Prostate gland (tissue), 2 donors: ENCODE measurements at regions not wholly inside any gene's neighbourhood (a gene's known extent, or its start where the extent isn't known, plus 50 kb on each side); places are given as distances from the start of the nearest gene placed in this dataset.

Source experiments
- DNase-seq: peaks from one replicate; pipeline ENCODE4 v3.0.0-alpha.2; 2019; ENCODE audit warnings: low spot score
- H3K27ac ChIP-seq, 2 donors: fragments of 200-600 bp; sonication (generic); 2 replicates each; pipeline ENCODE4 v1.5.1; 2017 to 2019
- H3K27me3 ChIP-seq: fragments of 200-600 bp; sonication (generic); replicated peaks from 2 replicates; pipeline ENCODE4 v1.5.1; 2019; ENCODE audit not compliant: insufficient read depth
- H3K36me3 ChIP-seq, 2 donors: fragments of 200-600 bp; sonication (generic); 1 replicate in 1 of 2; 2 replicates in 1 of 2; pipeline versions ENCODE4 v1.5.1 to v1.8.1; 2017 to 2019
- H3K4me1 ChIP-seq: fragments of 200-600 bp; sonication (generic); replicated peaks from 2 replicates; pipeline ENCODE4 v1.5.1; 2019
- H3K4me3 ChIP-seq, 2 donors: fragments of 200-600 bp; sonication (generic); 2 replicates each; pipeline ENCODE4 v1.5.1; 2017 to 2019
- H3K9me3 ChIP-seq: fragments of 200-600 bp; sonication (generic); 2 replicates; pipeline ENCODE4 v1.5.1; 2017
- CTCF ChIP-seq, 4 experiments: fragments of 200-600 bp in 2 of 4; fragments of 450-650 bp in 2 of 4; sonication (generic) in 2 of 4; IDR thresholded peaks; 1 replicate in 3 of 4; 2 replicates in 1 of 4; pipeline ENCODE4 v1.5.1; 2016 to 2019; ENCODE audit warnings: antibody characterized with exemption in 4 of 4, mild to moderate bottlenecking in 2 of 4, moderate library complexity in 2 of 4
- POLR2A ChIP-seq: fragments of 450-650 bp; IDR thresholded peaks from one replicate; pipeline ENCODE4 v1.6.1; 2016; ENCODE audit warnings: antibody characterized with exemption, mild to moderate bottlenecking
- POLR2AphosphoS5 ChIP-seq: sonication (generic); formaldehyde crosslinking; IDR thresholded peaks from one replicate; pipeline ENCODE4 v1.6.1; 2017; ENCODE audit warnings: antibody characterized with exemption
- WGBS: methylation state at CpG from one replicate; pipeline ENCODE4 v1.1.5; 2018; 5-methylcytosine and 5-hydroxymethylcytosine counted together
- intact Hi-C: fragments of 100-400 bp; cut with DNase I; formaldehyde crosslinking; loops from one replicate; pipeline ENCODE4 v1.14.2; 2022

GRCh38 chr9:13330396-13331004, 51.0 kb upstream of the MPDZ start:
- 92% methylated on average over 1 of the region's 1 CpG for WGBS
- TF ChIP-seq POLR2A (no peak), CTCF (IDR thresholded peaks at IDR 0.05) (no peak), POLR2AphosphoS5 (no peak)
- no peak overlapping the region for H3K27ac ChIP-seq
- no peak overlapping the region for H3K4me3 ChIP-seq
- no peak for DNase-seq
- intact Hi-C loops = no loop called here
- H3K9me3 ChIP-seq = no peaks in the 10 kb centered on the region
- no peaks in the 10 kb centered on the region for H3K4me1 ChIP-seq
- H3K27me3 ChIP-seq = no peaks in the 10 kb centered on the region
- no peaks in the 10 kb centered on the region for H3K36me3 ChIP-seq
